ENCODE measurements at regions not wholly inside any gene's neighbourhood (a gene's known extent, or its start where the extent isn't known, plus 50 kb on each side); places are given as distances from the start of the nearest gene placed in this dataset.

- Histone ChIP-seq H4K20me1 (ENCODE audit: insufficient read depth, low read length) (no peaks in the 10 kb centered on the region), H3K4me1 (ENCODE audit: insufficient read depth, low read length) (no peaks in the 10 kb centered on the region), H3K36me3 (ENCODE audit: insufficient read depth, low read length) (no peaks in the 10 kb centered on the region), H3K27ac (ENCODE audit: low read depth, low read length) (no peak overlapping the region), H3K27me3 (ENCODE audit: insufficient read depth, low read length) (no peaks in the 10 kb centered on the region), H3K4me2 (ENCODE audit: low read length) (no peak overlapping the region), H3K9ac (ENCODE audit: low read length) (no peak overlapping the region), H3K79me2 (ENCODE audit: insufficient read depth, low read length) (no peaks in the 10 kb centered on the region), H2AFZ (ENCODE audit: low read depth, low read length) (no peak overlapping the region), H3K4me3 (ENCODE audit: insufficient read depth, low read depth, low read length) (no peak overlapping the region), H3K9me3 (ENCODE audit: insufficient read depth, low read depth, low read length) (peaks cover 22% of the 10 kb centered on the region)
- Mint-ChIP-seq H3K4me1 (ENCODE audit: low read depth, unreplicated experiment) (no peaks in the 10 kb centered on the region), H3K4me3 (ENCODE audit: unreplicated experiment) (no peak overlapping the region), H3K27ac (ENCODE audit: unreplicated experiment) (no peak overlapping the region), H3K9me3 (ENCODE audit: unreplicated experiment) (no peaks in the 10 kb centered on the region), H3K36me3 (ENCODE audit: low read depth, unreplicated experiment) (no peaks in the 10 kb centered on the region), H3K27me3 (ENCODE audit: low read depth, unreplicated experiment) (no peaks in the 10 kb centered on the region)
- no peak for DNase-seq (ENCODE audit: low read depth)
- FAIRE-seq = peak; percentile 41
- TF ChIP-seq, protein P1, sequence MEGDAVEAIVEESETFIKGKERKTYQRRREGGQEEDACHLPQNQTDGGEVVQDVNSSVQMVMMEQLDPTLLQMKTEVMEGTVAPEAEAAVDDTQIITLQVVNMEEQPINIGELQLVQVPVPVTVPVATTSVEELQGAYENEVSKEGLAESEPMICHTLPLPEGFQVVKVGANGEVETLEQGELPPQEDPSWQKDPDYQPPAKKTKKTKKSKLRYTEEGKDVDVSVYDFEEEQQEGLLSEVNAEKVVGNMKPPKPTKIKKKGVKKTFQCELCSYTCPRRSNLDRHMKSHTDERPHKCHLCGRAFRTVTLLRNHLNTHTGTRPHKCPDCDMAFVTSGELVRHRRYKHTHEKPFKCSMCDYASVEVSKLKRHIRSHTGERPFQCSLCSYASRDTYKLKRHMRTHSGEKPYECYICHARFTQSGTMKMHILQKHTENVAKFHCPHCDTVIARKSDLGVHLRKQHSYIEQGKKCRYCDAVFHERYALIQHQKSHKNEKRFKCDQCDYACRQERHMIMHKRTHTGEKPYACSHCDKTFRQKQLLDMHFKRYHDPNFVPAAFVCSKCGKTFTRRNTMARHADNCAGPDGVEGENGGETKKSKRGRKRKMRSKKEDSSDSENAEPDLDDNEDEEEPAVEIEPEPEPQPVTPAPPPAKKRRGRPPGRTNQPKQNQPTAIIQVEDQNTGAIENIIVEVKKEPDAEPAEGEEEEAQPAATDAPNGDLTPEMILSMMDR (IDR thresholded peaks at IDR 0.05; ENCODE audit: insufficient read depth, low read depth, low read length) = no peak
- no peak for TF ChIP-seq EZH2 (IDR thresholded peaks at IDR 0.05; ENCODE audit: insufficient read depth, low read length)
Measured at GRCh38 chr18:39802648-39803229, 2152.3 kb upstream of the PIK3C3 start.

DNA sequence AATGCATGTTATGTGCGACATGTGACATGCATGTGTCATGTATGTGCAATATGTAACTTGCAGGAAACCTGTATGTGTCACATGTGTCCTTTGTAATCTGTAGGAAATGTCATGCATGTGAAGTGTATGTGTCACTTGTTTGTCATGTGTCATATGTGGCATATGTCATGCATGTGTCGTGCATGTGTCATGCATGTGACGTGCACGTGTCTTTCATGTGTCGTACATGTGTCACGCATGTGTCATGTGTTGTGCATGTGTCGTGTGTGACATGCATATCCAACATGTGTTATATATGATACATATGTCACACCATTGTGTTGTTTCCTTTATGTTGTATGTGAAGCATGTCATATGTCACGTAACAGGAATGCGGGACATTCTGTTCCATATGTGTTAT lies 2153.2 kb upstream of the PIK3C3 start:
- Mint-ChIP-seq H3K36me3 (ENCODE audit: low read depth, unreplicated experiment) (no peaks in the 10 kb centered on the region), H3K4me1 (ENCODE audit: low read depth, unreplicated experiment) (no peaks in the 10 kb centered on the region), H3K4me3 (ENCODE audit: unreplicated experiment) (no peak overlapping the region), H3K27me3 (ENCODE audit: low read depth, unreplicated experiment) (no peaks in the 10 kb centered on the region), H3K27ac (ENCODE audit: unreplicated experiment) (no peak overlapping the region), H3K9me3 (ENCODE audit: unreplicated experiment) (no peaks in the 10 kb centered on the region)
- Histone ChIP-seq H3K36me3 (ENCODE audit: insufficient read depth, low read length) (no peaks in the 10 kb centered on the region), H2AFZ (ENCODE audit: low read depth, low read length) (no peak overlapping the region), H3K4me1 (ENCODE audit: insufficient read depth, low read length) (no peaks in the 10 kb centered on the region), H3K9me3 (ENCODE audit: insufficient read depth, low read depth, low read length) (peaks cover 22% of the 10 kb centered on the region), H3K27me3 (ENCODE audit: insufficient read depth, low read length) (no peaks in the 10 kb centered on the region), H3K4me3 (ENCODE audit: insufficient read depth, low read depth, low read length) (no peak overlapping the region), H3K79me2 (ENCODE audit: insufficient read depth, low read length) (no peaks in the 10 kb centered on the region), H4K20me1 (ENCODE audit: insufficient read depth, low read length) (no peaks in the 10 kb centered on the region), H3K4me2 (ENCODE audit: low read length) (no peak overlapping the region), H3K9ac (ENCODE audit: low read length) (no peak overlapping the region), H3K27ac (ENCODE audit: low read depth, low read length) (no peak overlapping the region)
- TF ChIP-seq, protein P1 (IDR thresholded peaks at IDR 0.05; ENCODE audit: insufficient read depth, low read depth, low read length) = no peak
- no peak for TF ChIP-seq EZH2 (IDR thresholded peaks at IDR 0.05; ENCODE audit: insufficient read depth, low read length)
- DNase-seq (ENCODE audit: low read depth) (no peak), FAIRE-seq (peak; percentile 64)

- Histone ChIP-seq H3K36me3 (ENCODE audit: insufficient read depth, low read length) (no peaks in the 10 kb centered on the region), H3K9me3 (ENCODE audit: insufficient read depth, low read depth, low read length) (peaks cover 22% of the 10 kb centered on the region), H3K27ac (ENCODE audit: low read depth, low read length) (no peak overlapping the region), H3K79me2 (ENCODE audit: insufficient read depth, low read length) (no peaks in the 10 kb centered on the region), H3K9ac (ENCODE audit: low read length) (no peak overlapping the region), H3K4me2 (ENCODE audit: low read length) (no peak overlapping the region), H4K20me1 (ENCODE audit: insufficient read depth, low read length) (no peaks in the 10 kb centered on the region), H2AFZ (ENCODE audit: low read depth, low read length) (no peak overlapping the region), H3K4me1 (ENCODE audit: insufficient read depth, low read length) (no peaks in the 10 kb centered on the region), H3K27me3 (ENCODE audit: insufficient read depth, low read length) (no peaks in the 10 kb centered on the region), H3K4me3 (ENCODE audit: insufficient read depth, low read depth, low read length) (no peak overlapping the region)
- Mint-ChIP-seq H3K4me1 (ENCODE audit: low read depth, unreplicated experiment) (no peaks in the 10 kb centered on the region), H3K4me3 (ENCODE audit: unreplicated experiment) (no peak overlapping the region), H3K27ac (ENCODE audit: unreplicated experiment) (no peak overlapping the region), H3K36me3 (ENCODE audit: low read depth, unreplicated experiment) (no peaks in the 10 kb centered on the region), H3K9me3 (ENCODE audit: unreplicated experiment) (no peaks in the 10 kb centered on the region), H3K27me3 (ENCODE audit: low read depth, unreplicated experiment) (no peaks in the 10 kb centered on the region)
- FAIRE-seq (peak; percentile 26), DNase-seq (ENCODE audit: low read depth) (no peak)
- no peak for TF ChIP-seq EZH2 (IDR thresholded peaks at IDR 0.05; ENCODE audit: insufficient read depth, low read length)
- TF ChIP-seq, protein P1 (IDR thresholded peaks at IDR 0.05; ENCODE audit: insufficient read depth, low read depth, low read length) = no peak
Measured at GRCh38 chr18:39801010-39801409, 2154.0 kb upstream of the PIK3C3 start.
